K562 (cell line): ENCODE measurements at regions not wholly inside any gene's neighbourhood (a gene's known extent, or its start where the extent isn't known, plus 50 kb on each side); places are given as distances from the start of the nearest gene placed in this dataset.

Experiments used
- ATAC-seq: fragments of 200-7000 bp; cut with Tn5 transposase; 3 replicates; pipeline ENCODE4 v1.9.1; 2020; ENCODE audit warnings: moderate library complexity
- BruUV-seq: library from RNA; stranded (reverse); fragments of 400-500 nt; replicated peaks from 2 replicates; lab custom pipeline; 2021; lab: Mats Ljungman, UMichigan
- CTCF ChIA-PET: fragments of 300-600 bp; formaldehyde crosslinking; extraction: SDS; loops from one replicate; lab custom pipeline; 2021; ENCODE audit warnings: low intra/inter-chr PET ratio; lab: Yijun Ruan, JAX
- POLR2A ChIA-PET: fragments of 300-600, 350-650 bp; sonication (Branson Sonifier 250); formaldehyde crosslinking; extraction: SDS; loops from one replicate; lab custom pipeline; 2021; ENCODE audit warnings: antibody characterized with exemption, inconsistent platforms; lab: Yijun Ruan, JAX
- DNase-seq, 4 experiments: peaks; one replicate each; pipeline versions ENCODE4 v3.0.0 to v3.0.0-alpha.2; 2011 to 2018; ENCODE audit warnings: low spot score in 3 of 4, mixed read lengths in 3 of 4; ENCODE audit errors: extremely low read depth in 1 of 4
- FAIRE-seq: peaks from 2 replicates; lab custom pipeline; 2011; peaks lifted over from hg19 to GRCh38; lab: Jason Lieb, UNC
- H2AFZ ChIP-seq: 2 replicates; pipeline ENCODE4 v1.6.0; 2011; ENCODE audit warnings: low read depth, low read length, control low read depth, inconsistent platforms
- H3K27ac ChIP-seq: fragments of 200-600 bp; 3 replicates; pipeline ENCODE4 v1.8.0; 2011; ENCODE audit warnings: low read depth, mild to moderate bottlenecking, control low read depth, inconsistent platforms, low read length, moderate library complexity, mixed read lengths; ENCODE audit errors: extremely low read depth
- H3K27me3 ChIP-seq, 2 experiments: fragments of 300-600 bp in 1 of 2; 2 replicates in 1 of 2; 3 replicates in 1 of 2; pipeline versions ENCODE4 v1.6.0 to v1.8.0; 2011; ENCODE audit warnings: inconsistent platforms in 2 of 2, low read length in 2 of 2, mild to moderate bottlenecking in 1 of 2, mixed read lengths in 1 of 2, moderate library complexity in 1 of 2; ENCODE audit not compliant: control insufficient read depth in 2 of 2, insufficient read depth in 2 of 2
- H3K36me3 ChIP-seq: fragments of 300-600 bp; 3 replicates; pipeline ENCODE4 v1.8.0; 2011; ENCODE audit warnings: mild to moderate bottlenecking, low read length, inconsistent platforms; ENCODE audit not compliant: control insufficient read depth, insufficient read depth
- H3K4me1 ChIP-seq, 2 experiments: fragments of 200-600 bp in 1 of 2; replicated peaks in 1 of 2; 2 replicates in 1 of 2; 3 replicates in 1 of 2; pipeline versions ENCODE4 v1.5.1 to v1.8.0; 2011; ENCODE audit warnings: inconsistent platforms in 2 of 2, low read length in 2 of 2, mild to moderate bottlenecking in 1 of 2, mixed read lengths in 1 of 2, moderate library complexity in 1 of 2; ENCODE audit not compliant: control insufficient read depth in 2 of 2, insufficient read depth in 2 of 2
- H3K4me2 ChIP-seq: 2 replicates; pipeline ENCODE4 v1.6.1; 2011; ENCODE audit warnings: low read length, control low read depth, inconsistent platforms, mixed read lengths; ENCODE audit not compliant: insufficient read depth
- H3K4me3 ChIP-seq: fragments of 200-600 bp; sonication (generic), shearing (Covaris generic); 2 replicates; pipeline ENCODE4 v1.5.1; 2016; ENCODE audit warnings: control low read depth, inconsistent platforms
- H3K79me2 ChIP-seq: fragments of 200-600 bp; 3 replicates; pipeline ENCODE4 v1.8.0; 2011; ENCODE audit warnings: low read length, inconsistent platforms; ENCODE audit not compliant: control insufficient read depth, insufficient read depth
- H3K9ac ChIP-seq, 2 experiments: 2 replicates each; pipeline versions ENCODE4 v1.6.0 to v1.6.1; 2011; ENCODE audit warnings: low read depth in 2 of 2, low read length in 2 of 2, control low read depth in 1 of 2, inconsistent platforms in 1 of 2, mild to moderate bottlenecking in 1 of 2, mixed read lengths in 1 of 2; ENCODE audit not compliant: insufficient read depth in 1 of 2
- H3K9me1 ChIP-seq: one replicate; pipeline ENCODE4 v1.6.0; 2011; ENCODE audit warnings: inconsistent platforms, mild to moderate bottlenecking, low read length, moderate library complexity; ENCODE audit not compliant: control insufficient read depth, insufficient read depth
- H3K9me3 ChIP-seq: replicated peaks from 2 replicates; pipeline ENCODE4 v1.5.1; 2011; ENCODE audit warnings: low read depth, low read length, inconsistent platforms; ENCODE audit not compliant: control insufficient read depth, insufficient read depth
- H4K20me1 ChIP-seq: replicated peaks from 2 replicates; pipeline ENCODE4 v1.6.1; 2011; ENCODE audit warnings: low read length, inconsistent platforms, mixed read lengths; ENCODE audit not compliant: control insufficient read depth, insufficient read depth
- CBFA2T3 ChIP-seq: fragments of 450-650 bp; IDR thresholded peaks from 2 replicates; pipeline ENCODE4 v1.6.1; 2017
- CBX3 ChIP-seq, 2 experiments: IDR thresholded peaks; 1 replicate in 1 of 2; 2 replicates in 1 of 2; pipeline ENCODE4 v1.6.1; 2012; ENCODE audit warnings: inconsistent platforms in 2 of 2, low read length in 2 of 2, borderline replicate concordance in 1 of 2, control low read depth in 1 of 2
- CEBPB ChIP-seq: fragments of 450-650 bp; IDR thresholded peaks from 2 replicates; pipeline ENCODE4 v1.6.1; 2016; ENCODE audit warnings: missing genetic modification characterization, missing compliant biosample characterization
- FOSL1 ChIP-seq: fragments of 200-800 bp; sonication (Bioruptor generic); conservative IDR thresholded peaks from 2 replicates; pipeline ENCODE4 v1.6.1; 2016; ENCODE audit warnings: missing genetic modification characterization, missing compliant biosample characterization
- HDAC6 ChIP-seq: IDR thresholded peaks from 2 replicates; pipeline ENCODE4 v1.6.1; 2012; ENCODE audit warnings: low read depth, mild to moderate bottlenecking, control low read depth, inconsistent platforms, low read length, moderate library complexity
- KLF1 ChIP-seq: fragments of 450-650 bp; IDR thresholded peaks from 2 replicates; pipeline ENCODE4 v1.6.1; 2016; ENCODE audit warnings: missing genetic modification characterization, missing compliant biosample characterization
- PML ChIP-seq: IDR thresholded peaks from 2 replicates; pipeline ENCODE4 v1.6.1; 2012; ENCODE audit warnings: low read length, inconsistent platforms
- POU5F1 ChIP-seq: fragments of 150-350 bp; IDR thresholded peaks from 2 replicates; pipeline ENCODE4 v1.6.1; 2014; ENCODE audit warnings: borderline replicate concordance, low read length, low read depth, mild to moderate bottlenecking; ENCODE audit not compliant: partially characterized antibody
- PURB ChIP-seq: sonication (generic); formaldehyde crosslinking; IDR thresholded peaks from 2 replicates; pipeline ENCODE4 v1.9.0; 2021; ENCODE audit warnings: low read depth, mild to moderate bottlenecking, missing genetic modification reagents
- SIN3A ChIP-seq, 2 experiments: fragments of 150-350 bp in 1 of 2; IDR thresholded peaks; 2 replicates each; pipeline ENCODE4 v1.6.1; 2011 to 2016; ENCODE audit warnings: borderline replicate concordance in 2 of 2, low read depth in 2 of 2, low read length in 2 of 2, mild to moderate bottlenecking in 2 of 2, moderate library complexity in 2 of 2; ENCODE audit not compliant: control insufficient read depth in 1 of 2
- SMARCA4 ChIP-seq: fragments of 450-650 bp; IDR thresholded peaks from 2 replicates; pipeline ENCODE4 v1.6.1; 2016
- YBX1 ChIP-seq: fragments of 450-650 bp; IDR thresholded peaks from 2 replicates; pipeline ENCODE4 v1.7.1; 2016; ENCODE audit warnings: mild to moderate bottlenecking
- ZNF133 ChIP-seq: fragments of 250-450 bp; sonication (Bioruptor Pico); IDR thresholded peaks from 2 replicates; pipeline ENCODE4 v1.4.0; 2020; ENCODE audit warnings: mild to moderate bottlenecking
- ZNF354B ChIP-seq: fragments of 250-450 bp; sonication (Bioruptor Pico); IDR thresholded peaks from 2 replicates; pipeline ENCODE4 v1.4.0; 2020
- WGBS: fragments of 100-300 bp; shearing (Covaris generic); methylation state at CpG from one replicate; pipeline ENCODE4 v1.1.6; 2016; ENCODE audit warnings: low coverage, mixed read lengths; ENCODE audit not compliant: insufficient coverage; ENCODE audit errors: missing lambda C conversion rate; 5-methylcytosine and 5-hydroxymethylcytosine counted together
- in situ Hi-C: fragments of 300-500 bp; cut with MboI; formaldehyde crosslinking; loops from 4 replicates; pipeline ENCODE4 v1.15.0; 2018; ENCODE audit warnings: inconsistent platforms, mixed read lengths
- intact Hi-C: fragments of 100-400 bp; cut with micrococcal nuclease; formaldehyde crosslinking; loops from 2 replicates; pipeline ENCODE4 v1.14.2; 2022
- TF ChIP-seq, protein P1 (sequence below): fragments of 200-600 bp; sonication (generic); IDR thresholded peaks from one replicate; pipeline ENCODE4 v1.6.1; 2012; ENCODE audit warnings: mild to moderate bottlenecking, low read depth, low read length, inconsistent platforms

DNA sequence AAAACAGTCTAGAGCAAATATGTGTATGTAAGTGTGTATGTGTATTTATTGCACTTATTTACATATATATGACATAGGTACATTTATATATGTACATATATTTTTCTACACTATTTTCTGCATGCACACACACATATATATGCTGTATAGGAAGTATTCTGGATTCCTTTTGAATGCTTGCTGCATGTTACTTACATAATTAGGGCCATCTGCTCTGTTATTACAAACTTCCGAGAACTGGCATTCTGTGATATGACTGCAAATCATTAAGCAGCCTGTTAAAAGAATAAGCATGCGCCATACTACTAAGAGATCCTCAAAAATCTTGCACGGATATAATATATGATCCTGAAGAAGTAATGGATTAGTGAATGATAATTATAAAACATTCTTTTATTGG, 1157.6 kb upstream of the TENM3 start:
- no peaks in the 10 kb centered on the region for H3K9me3 ChIP-seq
- H3K27ac ChIP-seq = no peak overlapping the region
- H3K36me3 ChIP-seq = no peaks in the 10 kb centered on the region
- in situ Hi-C loops = no loop called here
- no peak overlapping the region for H2AFZ ChIP-seq
- H3K4me1 ChIP-seq = no peaks in the 10 kb centered on the region
- ATAC-seq (no peak), DNase-seq (no peak), FAIRE-seq (no peak)
- H3K4me3 ChIP-seq = no peak overlapping the region
- no TSS peak for BruUV-seq
- H3K79me2 ChIP-seq = no peaks in the 10 kb centered on the region
- H3K9ac ChIP-seq = no peak overlapping the region
- no peaks in the 10 kb centered on the region for H3K9me1 ChIP-seq
- H3K4me2 ChIP-seq = no peak overlapping the region
- intact Hi-C loops = no loop called here
- CTCF ChIA-PET = no interaction called here
- H3K27me3 ChIP-seq = no peaks in the 10 kb centered on the region
- POLR2A ChIA-PET = no interaction called here
- 0% methylated on average over 3 of the region's 3 CpGs for WGBS
- no peaks in the 10 kb centered on the region for H4K20me1 ChIP-seq
- no peak for TF ChIP-seq CEBPB (tag)
- no peak for TF ChIP-seq HDAC6
- TF ChIP-seq POU5F1 = no peak
- TF ChIP-seq SIN3A (IDR thresholded peaks at IDR 0.05; ENCODE audit: borderline replicate concordance in 2 of 2, control insufficient read depth in 1 of 2, low read depth in 2 of 2, low read length in 2 of 2) = no peak
- no peak for TF ChIP-seq ZNF133 (CRISPR knock-in tag)
- TF ChIP-seq SMARCA4 = no peak
- no peak for TF ChIP-seq ZNF354B (CRISPR knock-in tag)
- TF ChIP-seq PURB = no peak
- no peak for TF ChIP-seq KLF1 (tag)
- no peak for TF ChIP-seq CBX3 (IDR thresholded peaks at IDR 0.05; ENCODE audit: borderline replicate concordance in 1 of 2, low read length in 2 of 2)
- no peak for TF ChIP-seq CBFA2T3
- TF ChIP-seq, protein P1, sequence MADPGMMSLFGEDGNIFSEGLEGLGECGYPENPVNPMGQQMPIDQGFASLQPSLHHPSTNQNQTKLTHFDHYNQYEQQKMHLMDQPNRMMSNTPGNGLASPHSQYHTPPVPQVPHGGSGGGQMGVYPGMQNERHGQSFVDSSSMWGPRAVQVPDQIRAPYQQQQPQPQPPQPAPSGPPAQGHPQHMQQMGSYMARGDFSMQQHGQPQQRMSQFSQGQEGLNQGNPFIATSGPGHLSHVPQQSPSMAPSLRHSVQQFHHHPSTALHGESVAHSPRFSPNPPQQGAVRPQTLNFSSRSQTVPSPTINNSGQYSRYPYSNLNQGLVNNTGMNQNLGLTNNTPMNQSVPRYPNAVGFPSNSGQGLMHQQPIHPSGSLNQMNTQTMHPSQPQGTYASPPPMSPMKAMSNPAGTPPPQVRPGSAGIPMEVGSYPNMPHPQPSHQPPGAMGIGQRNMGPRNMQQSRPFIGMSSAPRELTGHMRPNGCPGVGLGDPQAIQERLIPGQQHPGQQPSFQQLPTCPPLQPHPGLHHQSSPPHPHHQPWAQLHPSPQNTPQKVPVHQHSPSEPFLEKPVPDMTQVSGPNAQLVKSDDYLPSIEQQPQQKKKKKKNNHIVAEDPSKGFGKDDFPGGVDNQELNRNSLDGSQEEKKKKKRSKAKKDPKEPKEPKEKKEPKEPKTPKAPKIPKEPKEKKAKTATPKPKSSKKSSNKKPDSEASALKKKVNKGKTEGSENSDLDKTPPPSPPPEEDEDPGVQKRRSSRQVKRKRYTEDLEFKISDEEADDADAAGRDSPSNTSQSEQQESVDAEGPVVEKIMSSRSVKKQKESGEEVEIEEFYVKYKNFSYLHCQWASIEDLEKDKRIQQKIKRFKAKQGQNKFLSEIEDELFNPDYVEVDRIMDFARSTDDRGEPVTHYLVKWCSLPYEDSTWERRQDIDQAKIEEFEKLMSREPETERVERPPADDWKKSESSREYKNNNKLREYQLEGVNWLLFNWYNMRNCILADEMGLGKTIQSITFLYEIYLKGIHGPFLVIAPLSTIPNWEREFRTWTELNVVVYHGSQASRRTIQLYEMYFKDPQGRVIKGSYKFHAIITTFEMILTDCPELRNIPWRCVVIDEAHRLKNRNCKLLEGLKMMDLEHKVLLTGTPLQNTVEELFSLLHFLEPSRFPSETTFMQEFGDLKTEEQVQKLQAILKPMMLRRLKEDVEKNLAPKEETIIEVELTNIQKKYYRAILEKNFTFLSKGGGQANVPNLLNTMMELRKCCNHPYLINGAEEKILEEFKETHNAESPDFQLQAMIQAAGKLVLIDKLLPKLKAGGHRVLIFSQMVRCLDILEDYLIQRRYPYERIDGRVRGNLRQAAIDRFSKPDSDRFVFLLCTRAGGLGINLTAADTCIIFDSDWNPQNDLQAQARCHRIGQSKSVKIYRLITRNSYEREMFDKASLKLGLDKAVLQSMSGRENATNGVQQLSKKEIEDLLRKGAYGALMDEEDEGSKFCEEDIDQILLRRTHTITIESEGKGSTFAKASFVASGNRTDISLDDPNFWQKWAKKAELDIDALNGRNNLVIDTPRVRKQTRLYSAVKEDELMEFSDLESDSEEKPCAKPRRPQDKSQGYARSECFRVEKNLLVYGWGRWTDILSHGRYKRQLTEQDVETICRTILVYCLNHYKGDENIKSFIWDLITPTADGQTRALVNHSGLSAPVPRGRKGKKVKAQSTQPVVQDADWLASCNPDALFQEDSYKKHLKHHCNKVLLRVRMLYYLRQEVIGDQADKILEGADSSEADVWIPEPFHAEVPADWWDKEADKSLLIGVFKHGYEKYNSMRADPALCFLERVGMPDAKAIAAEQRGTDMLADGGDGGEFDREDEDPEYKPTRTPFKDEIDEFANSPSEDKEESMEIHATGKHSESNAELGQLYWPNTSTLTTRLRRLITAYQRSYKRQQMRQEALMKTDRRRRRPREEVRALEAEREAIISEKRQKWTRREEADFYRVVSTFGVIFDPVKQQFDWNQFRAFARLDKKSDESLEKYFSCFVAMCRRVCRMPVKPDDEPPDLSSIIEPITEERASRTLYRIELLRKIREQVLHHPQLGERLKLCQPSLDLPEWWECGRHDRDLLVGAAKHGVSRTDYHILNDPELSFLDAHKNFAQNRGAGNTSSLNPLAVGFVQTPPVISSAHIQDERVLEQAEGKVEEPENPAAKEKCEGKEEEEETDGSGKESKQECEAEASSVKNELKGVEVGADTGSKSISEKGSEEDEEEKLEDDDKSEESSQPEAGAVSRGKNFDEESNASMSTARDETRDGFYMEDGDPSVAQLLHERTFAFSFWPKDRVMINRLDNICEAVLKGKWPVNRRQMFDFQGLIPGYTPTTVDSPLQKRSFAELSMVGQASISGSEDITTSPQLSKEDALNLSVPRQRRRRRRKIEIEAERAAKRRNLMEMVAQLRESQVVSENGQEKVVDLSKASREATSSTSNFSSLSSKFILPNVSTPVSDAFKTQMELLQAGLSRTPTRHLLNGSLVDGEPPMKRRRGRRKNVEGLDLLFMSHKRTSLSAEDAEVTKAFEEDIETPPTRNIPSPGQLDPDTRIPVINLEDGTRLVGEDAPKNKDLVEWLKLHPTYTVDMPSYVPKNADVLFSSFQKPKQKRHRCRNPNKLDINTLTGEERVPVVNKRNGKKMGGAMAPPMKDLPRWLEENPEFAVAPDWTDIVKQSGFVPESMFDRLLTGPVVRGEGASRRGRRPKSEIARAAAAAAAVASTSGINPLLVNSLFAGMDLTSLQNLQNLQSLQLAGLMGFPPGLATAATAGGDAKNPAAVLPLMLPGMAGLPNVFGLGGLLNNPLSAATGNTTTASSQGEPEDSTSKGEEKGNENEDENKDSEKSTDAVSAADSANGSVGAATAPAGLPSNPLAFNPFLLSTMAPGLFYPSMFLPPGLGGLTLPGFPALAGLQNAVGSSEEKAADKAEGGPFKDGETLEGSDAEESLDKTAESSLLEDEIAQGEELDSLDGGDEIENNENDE = no peak
- no peak for TF ChIP-seq FOSL1
- no peak for TF ChIP-seq PML
- no peak for TF ChIP-seq YBX1
